DND-41 (cell line): ENCODE measurements at regions not wholly inside any gene's neighbourhood (a gene's known extent, or its start where the extent isn't known, plus 50 kb on each side); places are given as distances from the start of the nearest gene placed in this dataset.

ENCODE experiments used
- ATAC-seq: fragments of 200-7000 bp; cut with Tn5 transposase; 3 replicates; pipeline ENCODE4 v1.9.1; 2021; ENCODE audit warnings: low read depth; ENCODE audit not compliant: insufficient read depth
- DNase-seq: peaks from one replicate; pipeline ENCODE4 v3.0.0-alpha.2; 2020
- H2AFZ ChIP-seq: 2 replicates; pipeline ENCODE4 v1.6.0; 2012; ENCODE audit warnings: low read depth, low read length
- H3K27ac ChIP-seq: 2 replicates; pipeline ENCODE4 v1.5.1; 2012; ENCODE audit warnings: low read length, inconsistent platforms
- H3K27me3 ChIP-seq: fragments of 200-600 bp; sonication (generic); 2 replicates; pipeline ENCODE4 v1.6.0; 2012; ENCODE audit warnings: low read length, mild to moderate bottlenecking, inconsistent platforms; ENCODE audit not compliant: insufficient read depth, poor library complexity
- H3K36me3 ChIP-seq: 2 replicates; pipeline ENCODE4 v1.5.1; 2012; ENCODE audit warnings: low read length, inconsistent platforms; ENCODE audit not compliant: insufficient read depth
- H3K4me1 ChIP-seq: 2 replicates; pipeline ENCODE4 v1.5.1; 2012; ENCODE audit warnings: mild to moderate bottlenecking, low read length; ENCODE audit not compliant: insufficient read depth
- H3K4me2 ChIP-seq: 2 replicates; pipeline ENCODE4 v1.6.0; 2012; ENCODE audit warnings: mild to moderate bottlenecking, moderate library complexity, low read length, inconsistent platforms; ENCODE audit not compliant: insufficient read depth
- H3K4me3 ChIP-seq, 2 experiments: fragments of 200-600 bp in 1 of 2; shearing (Covaris generic) in 1 of 2; 2 replicates each; pipeline ENCODE4 v1.5.1; 2012 to 2016; ENCODE audit warnings: inconsistent platforms in 2 of 2, low read length in 2 of 2, mild to moderate bottlenecking in 2 of 2, low read depth in 1 of 2, moderate library complexity in 1 of 2
- H3K79me2 ChIP-seq: 2 replicates; pipeline ENCODE4 v1.6.0; 2012; ENCODE audit warnings: low read length, inconsistent platforms; ENCODE audit not compliant: insufficient read depth
- H3K9ac ChIP-seq: 2 replicates; pipeline ENCODE4 v1.6.0; 2012; ENCODE audit warnings: low read depth, mild to moderate bottlenecking, inconsistent platforms, low read length, moderate library complexity
- H3K9me3 ChIP-seq: 2 replicates; pipeline ENCODE4 v1.5.1; 2012; ENCODE audit warnings: low read length, moderate library complexity, mild to moderate bottlenecking, inconsistent platforms; ENCODE audit not compliant: insufficient read depth, severe bottlenecking
- H4K20me1 ChIP-seq: 2 replicates; pipeline ENCODE4 v1.6.0; 2012; ENCODE audit warnings: low read length; ENCODE audit not compliant: insufficient read depth
- CTCF ChIP-seq: IDR thresholded peaks from 2 replicates; pipeline ENCODE4 v1.5.1; 2012; ENCODE audit warnings: borderline replicate concordance, low read length, moderate library complexity, mild to moderate bottlenecking; ENCODE audit not compliant: poor library complexity, severe bottlenecking; ENCODE audit errors: extremely low read depth
- EZH2 ChIP-seq: IDR thresholded peaks from 3 replicates; pipeline ENCODE4 v1.6.1; 2012; ENCODE audit warnings: borderline replicate concordance, low read depth, mild to moderate bottlenecking, moderate library complexity, low read length, inconsistent platforms; ENCODE audit not compliant: severe bottlenecking

GRCh38 chr10:78448994-78449418 is 415.3 kb downstream of the RPS24 start:
- DNase-seq, result no peak
- Histone ChIP-seq H3K9ac (no peak overlapping the region), H3K27me3 (no peaks in the 10 kb centered on the region), H4K20me1 (no peaks in the 10 kb centered on the region; the same call in 1 of the 2 replicates), H3K27ac (no peak overlapping the region), H3K4me2 (no peak overlapping the region), H3K36me3 (no peaks in the 10 kb centered on the region), H2AFZ (no peak overlapping the region), H3K79me2 (no peaks in the 10 kb centered on the region), H3K9me3 (no peaks in the 10 kb centered on the region), H3K4me3 (no peak overlapping the region), H3K4me1 (no peaks in the 10 kb centered on the region)
- no peak for ATAC-seq
- TF ChIP-seq EZH2 (no peak), CTCF (no peak)

- TF ChIP-seq CTCF (no peak), EZH2 (no peak)
- H4K20me1 ChIP-seq, result no peaks in the 10 kb centered on the region; the same call in 1 of the 2 replicates
- no peaks in the 10 kb centered on the region for H3K36me3 ChIP-seq
- no peaks in the 10 kb centered on the region for H3K27me3 ChIP-seq
- no peak overlapping the region for H3K4me2 ChIP-seq
- no peaks in the 10 kb centered on the region for H3K79me2 ChIP-seq
- H3K4me3 ChIP-seq, result no peak overlapping the region
- DNase-seq (no peak), ATAC-seq (no peak)
- H3K27ac ChIP-seq, result no peak overlapping the region
- no peaks in the 10 kb centered on the region for H3K4me1 ChIP-seq
- H2AFZ ChIP-seq, result no peak overlapping the region
- no peaks in the 10 kb centered on the region for H3K9me3 ChIP-seq
- H3K9ac ChIP-seq, result no peak overlapping the region
Measured at GRCh38 chr10:78449554-78449953, 415.9 kb downstream of the RPS24 start.

GRCh38 chr10:78450239-78450638 is 416.6 kb downstream of the RPS24 start:
- no peaks in the 10 kb centered on the region for H3K9me3 ChIP-seq
- no peaks in the 10 kb centered on the region for H3K4me1 ChIP-seq
- no peak overlapping the region for H3K9ac ChIP-seq
- no peak overlapping the region for H3K4me2 ChIP-seq
- no peaks in the 10 kb centered on the region for H3K36me3 ChIP-seq
- no peaks in the 10 kb centered on the region for H3K27me3 ChIP-seq
- no peaks in the 10 kb centered on the region for H3K79me2 ChIP-seq
- ATAC-seq (no peak), DNase-seq (no peak)
- H3K4me3 ChIP-seq, result no peak overlapping the region
- no peak overlapping the region for H2AFZ ChIP-seq
- TF ChIP-seq CTCF (no peak), EZH2 (no peak)
- H4K20me1 ChIP-seq, result no peaks in the 10 kb centered on the region; the same call in 1 of the 2 replicates
- H3K27ac ChIP-seq, result no peak overlapping the region

GRCh38 chr10:78450807-78451485 is 417.3 kb downstream of the RPS24 start:
- no peaks in the 10 kb centered on the region for H3K27me3 ChIP-seq
- no peaks in the 10 kb centered on the region for H3K4me1 ChIP-seq
- DNase-seq, result no peak
- no peak overlapping the region for H3K27ac ChIP-seq
- H3K9ac ChIP-seq, result no peak overlapping the region
- no peak overlapping the region for H2AFZ ChIP-seq
- no peaks in the 10 kb centered on the region for H3K79me2 ChIP-seq
- no peak overlapping the region for H3K4me3 ChIP-seq
- H3K9me3 ChIP-seq, result no peaks in the 10 kb centered on the region
- H4K20me1 ChIP-seq, result no peaks in the 10 kb centered on the region; the same call in 1 of the 2 replicates
- H3K36me3 ChIP-seq, result no peaks in the 10 kb centered on the region
- H3K4me2 ChIP-seq, result no peak overlapping the region
- no peak for ATAC-seq
- TF ChIP-seq CTCF (no peak), EZH2 (no peak)
